CMK (cell line): ENCODE measurements at regions not wholly inside any gene's neighbourhood (a gene's known extent, or its start where the extent isn't known, plus 50 kb on each side); places are given as distances from the start of the nearest gene placed in this dataset.

Experiments
- DNase-seq: peaks from one replicate; pipeline ENCODE4 v3.0.0-alpha.2; 2010; ENCODE audit warnings: low read depth

DNA sequence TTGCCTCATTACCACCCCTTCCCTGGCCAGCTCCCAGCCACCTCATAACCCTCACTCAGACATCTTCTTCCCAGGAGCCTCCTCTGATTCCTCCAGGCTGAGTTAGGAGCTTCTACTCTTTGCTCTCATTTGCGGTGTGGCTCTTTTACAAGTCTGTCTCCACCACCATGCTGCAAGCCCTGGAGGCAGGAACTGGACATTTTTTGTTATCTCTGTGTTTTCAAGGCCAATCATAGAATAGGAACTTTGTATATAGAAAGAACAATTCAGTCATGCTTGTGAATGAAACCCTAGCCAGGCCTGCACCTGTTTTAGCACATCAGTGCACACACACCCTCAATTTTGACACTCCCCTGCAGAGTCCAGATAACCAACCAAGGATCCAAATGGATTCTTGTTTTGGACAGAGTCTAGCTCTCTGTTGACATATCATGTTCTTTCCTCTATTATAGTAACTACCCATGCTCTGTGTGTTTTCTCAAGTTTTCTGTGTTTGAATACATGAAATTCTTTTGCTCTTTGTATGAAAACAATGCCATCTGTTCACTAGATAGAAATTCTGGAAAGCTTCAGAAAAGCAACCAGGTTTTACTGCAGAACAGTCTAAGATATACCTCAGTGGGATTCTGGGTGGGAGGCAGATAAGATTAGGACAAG lies 60.9 kb upstream of the ZNF648 start:
- DNase-seq: no peak

DNA sequence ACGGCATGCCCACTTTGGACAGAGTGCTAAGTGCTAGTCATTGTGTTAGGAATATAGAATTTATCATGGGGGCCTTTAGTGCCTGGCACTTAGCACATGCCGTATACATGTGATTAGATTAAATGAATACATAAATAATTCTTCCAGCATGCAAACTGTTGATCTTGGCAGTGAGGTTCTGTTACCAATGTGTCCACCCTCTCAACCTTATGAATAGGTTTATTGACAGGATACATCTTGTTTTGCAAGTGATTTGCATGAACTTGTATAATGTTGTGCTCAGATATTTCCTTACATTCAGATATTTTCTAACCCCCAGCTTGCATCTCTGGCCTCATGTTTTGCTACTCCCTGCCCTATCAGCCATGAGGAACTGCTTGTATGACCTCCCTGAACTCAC lies 60.3 kb upstream of the ZNF648 start:
- DNase-seq: no peak

DNA sequence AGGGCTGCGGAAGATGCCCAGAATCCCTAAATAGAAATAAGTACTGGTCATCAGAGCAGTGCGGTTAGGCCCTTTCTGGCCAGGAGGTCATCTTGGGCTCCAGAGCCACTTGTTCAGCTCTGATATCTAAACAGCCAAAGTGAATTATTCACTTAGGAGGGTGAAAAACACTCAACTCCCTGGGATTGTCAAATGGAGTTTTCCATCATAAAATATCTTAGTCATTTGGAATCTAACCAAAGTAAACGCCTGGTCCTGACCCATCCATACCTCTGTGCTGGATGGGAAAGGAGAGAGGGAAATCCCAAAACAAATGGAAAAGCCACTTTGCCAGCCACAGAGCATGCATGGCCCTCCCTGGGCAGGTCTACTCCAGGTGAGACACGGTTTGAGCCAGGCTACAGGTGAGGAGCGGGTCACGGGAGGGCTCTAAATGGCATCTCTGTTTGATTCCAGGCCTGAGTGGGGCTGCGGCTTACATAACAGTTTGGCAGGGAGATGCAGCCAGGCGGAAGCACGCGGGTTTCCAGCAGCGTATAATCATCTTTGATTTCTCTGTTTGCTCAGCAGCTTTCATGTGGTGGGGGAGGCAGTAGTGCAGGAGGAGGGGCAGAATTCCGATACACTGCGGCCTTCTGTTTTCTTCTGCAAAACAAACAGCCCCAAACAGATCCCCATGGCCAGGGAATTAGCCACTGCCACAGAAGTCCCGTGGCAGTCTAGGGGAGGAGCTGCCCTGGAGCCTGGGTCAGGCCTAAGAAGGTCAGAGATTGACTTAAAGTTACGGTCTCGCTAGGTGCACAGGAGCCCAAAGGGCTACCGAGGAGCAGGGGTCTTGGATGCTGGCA lies 59.1 kb upstream of the ZNF648 start:
- DNase-seq: no peak

DNA sequence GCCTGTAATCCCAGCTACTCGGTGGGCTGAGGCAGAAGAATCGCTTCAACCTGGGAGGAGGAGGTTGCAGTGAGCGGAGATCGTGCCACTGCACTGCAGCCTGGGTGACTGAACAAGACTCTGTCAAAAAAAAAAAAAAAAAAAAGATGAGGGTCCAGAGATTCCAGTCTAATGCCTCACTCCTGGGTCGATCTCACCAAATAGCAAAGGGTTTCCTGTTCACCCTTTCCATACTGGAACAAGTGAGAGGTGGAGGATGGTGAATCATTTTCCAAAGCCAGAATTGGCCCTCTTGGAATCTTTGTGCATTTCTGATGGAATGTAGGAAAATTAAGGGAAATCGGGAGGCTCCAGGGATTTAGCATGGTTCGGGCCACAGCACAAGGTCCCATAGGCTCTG lies 58.1 kb upstream of the ZNF648 start:
- no peak for DNase-seq

DNA sequence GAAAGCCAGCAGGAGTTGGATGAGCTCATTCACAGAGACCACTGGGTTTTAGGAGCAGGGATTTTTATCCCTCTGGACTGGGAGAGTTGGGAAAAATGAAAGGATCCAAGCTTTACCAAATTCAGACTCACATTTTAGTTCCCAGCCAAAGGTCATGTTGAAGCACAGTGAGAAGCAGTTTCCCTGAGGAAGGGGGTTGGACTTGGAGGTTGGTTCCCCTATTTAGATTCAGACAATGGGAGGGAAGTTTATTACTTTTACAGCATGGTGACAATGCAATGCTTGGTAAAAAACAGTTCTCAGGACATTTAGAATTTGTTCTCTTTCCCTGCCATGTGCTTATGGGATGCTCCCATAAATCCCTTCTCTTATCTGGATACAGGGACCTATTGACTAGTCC lies 57.3 kb upstream of the ZNF648 start:
- DNase-seq: no peak

DNA sequence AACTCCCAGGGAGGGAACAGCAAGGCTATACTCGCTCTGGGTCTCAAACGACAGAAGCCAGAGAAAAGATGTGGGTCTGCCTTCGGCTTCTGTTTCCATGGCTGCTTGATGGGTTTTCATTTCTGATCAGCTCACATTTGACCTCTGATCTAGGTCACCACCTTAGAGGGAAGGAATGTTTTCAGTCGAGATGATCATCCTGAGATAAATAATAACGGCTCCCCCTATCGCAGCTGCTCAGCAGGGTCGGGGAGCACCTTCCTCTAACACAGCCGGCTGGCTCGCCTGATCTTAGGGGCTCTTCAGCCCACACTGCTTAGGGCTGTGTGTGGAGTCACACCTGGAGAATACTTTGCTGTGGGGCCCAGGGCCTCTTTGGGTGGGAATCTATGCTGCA lies 53.1 kb upstream of the ZNF648 start:
- DNase-seq: peak; percentile 59

DNA sequence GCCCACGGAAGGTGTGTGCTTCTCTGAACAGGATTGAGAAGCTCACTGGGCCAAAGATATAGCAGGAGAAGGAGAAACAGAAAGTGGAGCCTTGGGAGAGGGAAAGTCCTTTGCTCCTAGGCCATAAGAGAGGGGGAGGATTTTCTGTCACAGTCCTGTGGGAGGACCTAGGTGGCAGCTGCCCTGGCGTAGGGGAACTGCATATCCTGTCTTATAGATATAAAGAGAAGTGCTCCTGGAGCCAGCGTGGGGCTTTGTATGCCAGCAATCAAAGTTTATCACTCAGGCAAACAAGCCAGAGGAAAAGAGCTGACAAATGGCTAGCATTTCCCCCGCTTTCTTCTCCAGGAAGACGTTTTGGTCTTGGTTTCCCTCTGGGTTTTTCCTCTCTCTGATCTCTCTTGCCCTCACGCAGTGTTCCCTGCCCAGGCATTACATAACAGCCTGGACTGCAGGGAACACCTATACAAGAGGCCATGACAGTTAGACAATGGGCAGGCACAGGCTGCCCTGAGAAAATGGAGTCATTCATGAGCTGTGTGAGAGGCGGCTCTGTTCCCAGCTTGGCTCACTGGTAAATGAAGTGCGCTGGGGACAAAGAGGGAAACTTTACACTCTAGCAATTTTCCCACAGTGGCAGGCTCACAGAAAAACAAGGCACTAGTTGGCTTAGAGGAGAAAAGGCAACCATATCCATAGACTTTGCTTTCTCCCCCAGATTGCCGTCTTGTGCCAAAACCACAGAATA lies 52.5 kb upstream of the ZNF648 start:
- no peak for DNase-seq

DNA sequence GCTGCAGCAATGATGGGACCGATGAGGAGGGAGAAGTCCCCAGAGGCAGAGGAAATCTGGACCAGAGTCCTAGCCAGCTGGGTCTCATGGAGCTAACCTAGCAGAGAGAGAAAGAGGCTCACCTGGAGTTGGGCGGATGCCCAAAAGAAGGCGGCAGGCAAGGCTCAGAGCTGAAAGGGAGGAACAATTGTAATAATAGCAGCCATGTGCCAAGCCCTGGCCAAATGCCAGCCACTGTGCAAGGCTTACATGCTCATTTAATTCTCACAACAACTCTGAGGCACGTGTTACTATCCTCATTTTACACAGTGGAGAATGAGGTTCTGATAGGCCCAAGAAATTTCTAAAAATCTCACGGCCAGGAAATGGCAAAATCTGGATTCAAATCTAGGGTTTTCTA lies 50.0 kb upstream of the ZNF648 start:
- DNase-seq: no peak
